ENCODE measurements at regions not wholly inside any gene's neighbourhood (a gene's known extent, or its start where the extent isn't known, plus 50 kb on each side); places are given as distances from the start of the nearest gene placed in this dataset.

DNA sequence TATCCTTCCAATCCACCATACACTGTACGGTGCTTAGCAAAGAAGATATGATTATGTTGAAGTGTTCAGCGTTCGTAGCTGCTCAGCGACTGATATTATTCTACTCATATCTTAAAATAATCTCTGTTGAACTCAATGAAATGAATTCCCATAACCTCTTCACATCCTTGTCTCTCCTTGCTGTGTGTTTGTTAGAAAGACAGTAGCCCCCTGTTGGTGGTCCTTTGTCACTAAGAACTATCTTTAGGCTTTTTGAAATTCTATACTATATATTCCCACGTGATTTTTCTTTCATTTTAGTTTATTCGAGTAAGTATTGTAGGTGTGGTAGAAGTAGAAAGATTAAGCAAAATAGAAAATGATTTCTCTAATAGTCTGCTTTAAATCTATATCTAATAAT is 762.8 kb upstream of the WWC1 start:
- Histone ChIP-seq H3K9me3 (no peaks in the 10 kb centered on the region), H3K4me3 (replicated peaks in 1 of 3) (no peak overlapping the region), H3K4me1 (no peaks in the 10 kb centered on the region), H3K36me3 (no peaks in the 10 kb centered on the region), H3K27ac (no peak overlapping the region), H3K27me3 (no peaks in the 10 kb centered on the region)
- no peak for DNase-seq
- intact Hi-C loops (cut with DNase I), result no loop called here
- no peak for TF ChIP-seq POLR2A (IDR thresholded peaks at IDR 0.05)
- no peak for TF ChIP-seq CTCF (IDR thresholded peaks at IDR 0.05)
- WGBS, 2 donors, result 81 to 82% methylated on average over 6 of the region's 6 CpGs

DNA sequence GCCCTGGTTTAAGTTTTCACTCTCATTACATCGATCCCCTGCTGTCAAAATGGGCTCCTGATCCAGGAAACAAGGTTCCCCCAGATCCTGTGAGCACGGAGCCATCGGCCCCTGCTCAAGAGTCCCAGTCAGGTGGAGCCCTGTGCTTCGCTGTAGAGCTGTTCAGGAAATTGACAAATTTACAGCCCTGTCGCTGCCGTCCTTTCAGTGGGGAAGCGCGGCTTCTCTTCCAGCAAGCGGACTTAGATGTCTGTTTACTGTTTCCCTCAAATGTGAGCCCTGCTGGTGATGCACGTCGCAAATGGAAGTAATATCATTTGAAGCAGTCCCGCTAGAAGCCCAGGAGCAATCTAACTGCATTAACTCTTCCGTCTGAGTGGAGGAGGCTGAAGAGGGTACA is 760.9 kb upstream of the WWC1 start:
- H3K27ac ChIP-seq, result no peak overlapping the region
- no peaks in the 10 kb centered on the region for H3K27me3 ChIP-seq
- no peaks in the 10 kb centered on the region for H3K9me3 ChIP-seq
- no peaks in the 10 kb centered on the region for H3K4me1 ChIP-seq
- DNase-seq, result no peak
- no peaks in the 10 kb centered on the region for H3K36me3 ChIP-seq
- no peak overlapping the region for H3K4me3 ChIP-seq (replicated peaks in 1 of 3)
- TF ChIP-seq CTCF (IDR thresholded peaks at IDR 0.05) (no peak), POLR2A (IDR thresholded peaks at IDR 0.05) (no peak)
- WGBS, 2 donors, result 84 to 88% methylated on average over 12 to 13 of the region's 13 CpGs
- intact Hi-C loops (cut with DNase I), result no loop called here

DNA sequence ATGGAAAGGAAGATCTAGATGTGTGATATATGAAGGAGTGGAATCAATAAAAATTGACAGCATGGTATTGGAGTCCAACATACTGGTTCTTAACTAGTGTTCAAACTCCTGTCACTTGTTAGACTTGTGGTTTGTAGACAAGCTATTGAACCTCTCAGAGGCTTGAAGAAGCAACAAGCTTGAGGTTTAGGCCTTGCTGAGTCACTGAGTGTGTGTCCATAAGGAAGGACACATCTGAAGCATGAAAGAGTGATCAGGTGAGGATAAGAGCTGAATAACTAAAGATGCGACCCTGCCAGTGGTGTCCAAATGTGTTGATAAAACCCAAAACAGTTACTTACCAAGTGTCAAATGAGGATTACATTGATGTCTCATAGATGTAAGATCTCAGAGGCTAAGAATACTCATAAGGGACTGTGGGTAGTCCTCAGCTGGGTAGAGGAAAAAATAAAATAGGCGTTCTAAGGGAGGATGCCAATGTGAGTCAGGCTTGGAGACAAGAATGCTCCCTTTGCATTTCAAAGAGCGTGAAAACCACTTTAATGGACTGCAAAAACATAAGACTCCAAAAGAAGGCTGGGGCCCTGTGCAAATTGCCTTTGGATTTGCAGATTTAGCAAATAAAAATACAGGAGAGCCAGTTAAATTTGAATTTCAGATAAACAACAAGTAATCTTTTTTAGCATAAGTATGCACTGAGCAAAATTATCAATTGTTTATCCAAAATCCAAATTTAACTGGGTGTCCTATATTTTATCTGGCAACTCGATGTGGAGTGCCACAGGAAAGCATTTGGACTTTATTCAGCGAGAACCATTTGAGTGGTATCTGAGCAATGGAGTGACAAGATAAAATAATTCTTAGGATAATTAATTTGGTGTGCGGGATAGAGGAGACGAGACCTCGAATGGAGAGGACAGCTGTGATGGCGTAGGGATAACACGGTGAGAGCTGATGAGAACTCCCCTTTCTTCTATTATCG is 757.3 kb upstream of the WWC1 start:
- Histone ChIP-seq H3K4me1 (no peaks in the 10 kb centered on the region), H3K9me3 (no peaks in the 10 kb centered on the region), H3K36me3 (no peaks in the 10 kb centered on the region), H3K27ac (no peak overlapping the region), H3K4me3 (replicated peaks in 1 of 3) (no peak overlapping the region), H3K27me3 (no peaks in the 10 kb centered on the region)
- TF ChIP-seq POLR2A (IDR thresholded peaks at IDR 0.05) (no peak), CTCF (IDR thresholded peaks at IDR 0.05) (no peak)
- no peak for DNase-seq
- intact Hi-C loops (cut with DNase I), result no loop called here
- WGBS, 2 donors, result 88 to 90% methylated on average over 11 of the region's 11 CpGs

DNA sequence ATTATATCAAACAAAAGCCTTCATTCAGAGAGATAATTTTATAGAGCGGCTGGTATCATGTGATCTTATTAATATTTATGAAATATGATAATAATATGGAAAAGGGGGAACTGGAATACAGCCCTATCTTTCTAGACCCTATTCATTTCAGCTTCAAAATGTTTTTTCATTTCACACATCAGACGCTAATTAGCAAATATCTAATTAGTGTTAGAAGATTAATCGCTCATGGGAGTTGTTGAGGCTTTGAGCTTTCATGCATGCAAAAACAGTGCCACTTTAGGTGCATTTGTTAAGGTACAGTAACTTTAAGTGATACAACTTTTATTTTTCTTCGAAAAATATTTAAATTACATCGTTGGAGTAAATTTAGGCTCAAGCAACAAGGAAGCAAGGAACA is 751.7 kb upstream of the WWC1 start:
- Histone ChIP-seq H3K4me3 (replicated peaks in 1 of 3) (no peak overlapping the region), H3K4me1 (no peaks in the 10 kb centered on the region), H3K27ac (no peak overlapping the region), H3K27me3 (no peaks in the 10 kb centered on the region), H3K9me3 (no peaks in the 10 kb centered on the region), H3K36me3 (no peaks in the 10 kb centered on the region)
- TF ChIP-seq POLR2A (IDR thresholded peaks at IDR 0.05), result no peak
- TF ChIP-seq CTCF (IDR thresholded peaks at IDR 0.05), result no peak
- intact Hi-C loops (cut with DNase I), result no loop called here
- 88 to 94% methylated on average over 5 of the region's 5 CpGs for WGBS, 2 donors
- DNase-seq, result no peak

DNA sequence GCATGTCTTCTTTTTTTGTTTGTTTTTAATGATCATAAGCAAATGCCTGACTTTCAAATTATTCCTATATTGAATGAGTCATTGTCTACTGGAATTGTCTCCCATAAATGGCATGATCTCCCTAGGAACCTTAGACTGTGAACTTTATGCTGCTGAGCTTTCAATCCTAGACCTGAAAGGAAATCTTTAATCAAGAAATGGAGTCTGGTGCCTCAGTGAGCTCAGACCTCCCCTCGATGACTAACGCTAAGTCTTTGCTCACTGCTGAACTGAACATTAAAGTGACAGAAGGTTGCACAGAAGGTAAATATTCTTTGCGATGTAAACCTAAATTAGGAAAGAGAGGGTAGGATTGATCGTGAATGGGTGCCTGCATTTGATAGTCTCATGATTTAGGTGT is 745.2 kb upstream of the WWC1 start:
- Histone ChIP-seq H3K9me3 (no peaks in the 10 kb centered on the region), H3K36me3 (no peaks in the 10 kb centered on the region), H3K4me3 (replicated peaks in 1 of 3) (no peak overlapping the region), H3K27ac (no peak overlapping the region), H3K27me3 (no peaks in the 10 kb centered on the region), H3K4me1 (no peaks in the 10 kb centered on the region)
- no peak for TF ChIP-seq POLR2A (IDR thresholded peaks at IDR 0.05)
- 92 to 96% methylated on average over 4 of the region's 4 CpGs for WGBS, 2 donors
- intact Hi-C loops (cut with DNase I), result no loop called here
- no peak for DNase-seq

Measured in thyroid gland (tissue), 4 donors.